HG03520 (cell line): ENCODE measurements at regions not wholly inside any gene's neighbourhood (a gene's known extent, or its start where the extent isn't known, plus 50 kb on each side); places are given as distances from the start of the nearest gene placed in this dataset.

Experiments used
- ATAC-seq: cut with Tn5 transposase; IDR thresholded peaks from one replicate; pipeline ENCODE4 v1.9.1; 2021; ENCODE audit warnings: mild to moderate bottlenecking, moderate library complexity; ENCODE audit not compliant: unreplicated experiment

GRCh38 chr10:33455029-33455428 lies 120.6 kb upstream of the NRP1 start:
- ATAC-seq = no peak

- no peak for ATAC-seq
Measured at GRCh38 chr10:33454554-33454953, 120.1 kb upstream of the NRP1 start.

- no peak for ATAC-seq
Measured at GRCh38 chr10:33453081-33454025, 118.9 kb upstream of the NRP1 start.

- no peak for ATAC-seq
Measured at GRCh38 chr10:33448421-33449140, 114.1 kb upstream of the NRP1 start.

- no peak for ATAC-seq
Measured at GRCh38 chr10:33441561-33441960, 107.1 kb upstream of the NRP1 start.

- no peak for ATAC-seq
Measured at GRCh38 chr10:33434933-33435332, 100.5 kb upstream of the NRP1 start.

GRCh38 chr10:33428682-33429081 lies 94.2 kb upstream of the NRP1 start:
- ATAC-seq = no peak

GRCh38 chr10:33423154-33423529 lies 88.7 kb upstream of the NRP1 start:
- ATAC-seq = no peak

GRCh38 chr10:33422471-33423153 lies 88.1 kb upstream of the NRP1 start:
- ATAC-seq = no peak

- no peak for ATAC-seq
Measured at GRCh38 chr10:33421789-33422462, 87.5 kb upstream of the NRP1 start.

- ATAC-seq = no peak
Measured at GRCh38 chr10:33419311-33419710, 84.8 kb upstream of the NRP1 start.

GRCh38 chr10:33418301-33418700 lies 83.8 kb upstream of the NRP1 start:
- no peak for ATAC-seq

GRCh38 chr10:33416691-33417090 lies 82.2 kb upstream of the NRP1 start:
- no peak for ATAC-seq

- peak; percentile 43 for ATAC-seq
Measured at GRCh38 chr10:33416209-33416608, 81.7 kb upstream of the NRP1 start.

- ATAC-seq = no peak
Measured at GRCh38 chr10:33414841-33415240, 80.4 kb upstream of the NRP1 start.

- no peak for ATAC-seq
Measured at GRCh38 chr10:33412653-33413361, 78.3 kb upstream of the NRP1 start.

GRCh38 chr10:33412241-33412640 lies 77.8 kb upstream of the NRP1 start:
- no peak for ATAC-seq

- no peak for ATAC-seq
Measured at GRCh38 chr10:33410860-33411234, 76.4 kb upstream of the NRP1 start.

- ATAC-seq = no peak
Measured at GRCh38 chr10:33410096-33410859, 75.8 kb upstream of the NRP1 start.

GRCh38 chr10:33406596-33406995 lies 72.1 kb upstream of the NRP1 start:
- no peak for ATAC-seq
